ENCODE measurements at regions not wholly inside any gene's neighbourhood (a gene's known extent, or its start where the extent isn't known, plus 50 kb on each side); places are given as distances from the start of the nearest gene placed in this dataset.

DNA sequence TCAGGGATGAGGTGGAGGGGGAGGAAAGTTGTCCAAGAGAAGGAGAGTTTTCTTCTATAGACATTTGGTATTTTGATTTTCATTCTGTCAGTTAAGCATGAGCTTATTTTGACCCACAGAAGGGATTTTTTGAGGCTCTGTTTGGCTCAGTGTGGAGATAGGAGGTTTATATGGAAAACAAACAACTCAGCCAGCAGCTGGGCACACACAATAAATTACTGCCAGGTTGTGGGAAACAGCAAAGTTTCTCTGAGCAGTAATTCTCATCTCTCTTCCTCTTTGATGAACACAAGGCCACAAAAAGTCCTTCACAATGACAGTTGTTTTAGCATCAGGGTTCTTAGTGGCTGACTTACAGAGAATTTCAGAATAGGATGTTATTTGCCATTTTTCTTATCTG lies 486.1 kb downstream of the KDM4C start:
- Histone ChIP-seq H3K36me3 (no peaks in the 10 kb centered on the region), H3K27me3 (no peaks in the 10 kb centered on the region), H3K27ac (no peak overlapping the region), H3K9me3 (no peaks in the 10 kb centered on the region), H3K4me3 (no peak overlapping the region), H3K4me1 (no peaks in the 10 kb centered on the region)
- TF ChIP-seq EP300 (IDR thresholded peaks at IDR 0.05): no peak
- TF ChIP-seq, protein P1, sequence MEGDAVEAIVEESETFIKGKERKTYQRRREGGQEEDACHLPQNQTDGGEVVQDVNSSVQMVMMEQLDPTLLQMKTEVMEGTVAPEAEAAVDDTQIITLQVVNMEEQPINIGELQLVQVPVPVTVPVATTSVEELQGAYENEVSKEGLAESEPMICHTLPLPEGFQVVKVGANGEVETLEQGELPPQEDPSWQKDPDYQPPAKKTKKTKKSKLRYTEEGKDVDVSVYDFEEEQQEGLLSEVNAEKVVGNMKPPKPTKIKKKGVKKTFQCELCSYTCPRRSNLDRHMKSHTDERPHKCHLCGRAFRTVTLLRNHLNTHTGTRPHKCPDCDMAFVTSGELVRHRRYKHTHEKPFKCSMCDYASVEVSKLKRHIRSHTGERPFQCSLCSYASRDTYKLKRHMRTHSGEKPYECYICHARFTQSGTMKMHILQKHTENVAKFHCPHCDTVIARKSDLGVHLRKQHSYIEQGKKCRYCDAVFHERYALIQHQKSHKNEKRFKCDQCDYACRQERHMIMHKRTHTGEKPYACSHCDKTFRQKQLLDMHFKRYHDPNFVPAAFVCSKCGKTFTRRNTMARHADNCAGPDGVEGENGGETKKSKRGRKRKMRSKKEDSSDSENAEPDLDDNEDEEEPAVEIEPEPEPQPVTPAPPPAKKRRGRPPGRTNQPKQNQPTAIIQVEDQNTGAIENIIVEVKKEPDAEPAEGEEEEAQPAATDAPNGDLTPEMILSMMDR (IDR thresholded peaks at IDR 0.05): no peak
- no peak for TF ChIP-seq POLR2A (IDR thresholded peaks at IDR 0.05)
- no peak for TF ChIP-seq POLR2AphosphoS5 (IDR thresholded peaks at IDR 0.05)
- DNase-seq (ENCODE audit: low spot score in 2 of 2): no peak

DNA sequence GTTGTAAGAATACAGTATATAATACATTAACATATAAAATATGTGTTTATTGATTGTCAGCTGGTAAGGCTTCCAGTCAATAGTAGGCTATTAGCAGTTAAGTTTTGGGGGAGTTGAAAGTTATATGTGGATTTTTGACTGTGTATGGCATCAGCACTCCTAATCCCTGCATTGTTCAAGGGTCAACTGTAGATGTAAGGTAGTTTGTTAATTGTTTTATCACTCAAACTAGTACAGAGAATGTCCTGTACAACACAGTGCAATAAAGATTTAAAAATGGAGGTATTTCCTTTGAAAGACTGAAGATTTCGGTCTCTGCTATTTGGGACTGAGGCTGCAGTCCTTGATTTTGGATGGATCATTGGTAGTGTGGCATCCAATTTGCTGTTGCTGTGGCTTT lies 484.4 kb downstream of the KDM4C start:
- H3K4me3 ChIP-seq: no peak overlapping the region
- no peaks in the 10 kb centered on the region for H3K36me3 ChIP-seq
- no peaks in the 10 kb centered on the region for H3K4me1 ChIP-seq
- H3K27ac ChIP-seq: no peak overlapping the region
- DNase-seq (ENCODE audit: low spot score in 2 of 2): no peak
- WGBS: 96% methylated on average over 1 of the region's 1 CpG
- no peaks in the 10 kb centered on the region for H3K27me3 ChIP-seq
- TF ChIP-seq POLR2A (IDR thresholded peaks at IDR 0.05) (no peak), EP300 (IDR thresholded peaks at IDR 0.05) (no peak), POLR2AphosphoS5 (IDR thresholded peaks at IDR 0.05) (no peak)
- TF ChIP-seq, protein P1 (IDR thresholded peaks at IDR 0.05): no peak
- H3K9me3 ChIP-seq: no peaks in the 10 kb centered on the region

DNA sequence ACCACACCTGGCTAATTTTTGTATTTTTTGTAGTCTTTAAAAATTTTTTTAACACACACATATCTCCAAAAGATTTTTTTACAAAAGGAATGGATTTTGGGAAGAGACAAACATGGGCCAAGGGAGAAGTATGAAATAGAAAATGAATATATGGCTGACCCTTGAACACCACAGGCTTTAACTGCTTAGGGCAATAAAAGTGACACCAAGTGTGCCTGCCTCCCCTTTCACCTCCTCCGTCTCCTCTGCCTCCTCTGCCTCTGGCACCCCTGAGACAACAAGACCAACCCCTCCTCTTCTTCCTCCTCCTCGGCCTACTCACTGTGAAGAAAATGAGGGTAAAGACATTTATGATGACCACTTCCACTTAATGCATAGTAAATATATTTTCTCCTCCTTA lies 483.9 kb downstream of the KDM4C start:
- Histone ChIP-seq H3K36me3 (no peaks in the 10 kb centered on the region), H3K4me1 (no peaks in the 10 kb centered on the region), H3K27me3 (no peaks in the 10 kb centered on the region), H3K9me3 (no peaks in the 10 kb centered on the region), H3K27ac (no peak overlapping the region), H3K4me3 (no peak overlapping the region)
- WGBS: 89% methylated on average over 2 of the region's 2 CpGs
- TF ChIP-seq POLR2AphosphoS5 (IDR thresholded peaks at IDR 0.05): no peak
- DNase-seq (ENCODE audit: low spot score in 2 of 2): no peak

DNA sequence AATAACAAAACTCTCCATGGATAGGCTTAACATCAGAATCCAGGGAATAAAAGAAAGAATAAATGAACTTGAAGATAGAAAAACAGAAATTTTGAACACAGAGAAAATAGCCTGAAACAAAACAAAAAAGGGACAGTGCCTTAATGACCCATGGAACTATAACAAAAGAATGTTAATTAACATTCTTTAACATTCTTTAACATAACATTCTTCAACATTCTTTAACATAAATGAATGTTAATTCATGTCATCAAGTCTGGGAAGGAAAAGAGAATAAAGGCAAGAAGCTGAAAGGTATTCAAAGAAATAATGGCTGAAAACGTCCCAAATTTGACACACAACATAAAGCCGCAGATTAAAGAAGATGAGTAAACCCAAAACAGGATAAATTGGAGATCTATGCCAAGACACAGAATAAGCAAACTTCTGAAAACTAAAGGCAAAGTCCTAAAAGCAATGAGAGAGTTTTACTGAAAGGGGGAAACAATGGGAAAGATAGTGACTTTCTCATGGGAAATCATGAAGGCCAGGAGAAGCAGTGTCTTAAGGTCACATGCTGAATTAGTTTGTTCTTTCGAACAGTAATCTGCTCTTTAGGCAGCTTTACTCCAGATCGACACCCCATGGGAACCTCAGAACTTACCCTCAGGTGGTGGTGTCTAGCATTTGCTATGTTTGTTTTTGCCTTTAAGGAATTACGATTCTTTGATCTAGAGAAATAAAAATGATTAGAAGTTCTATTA lies 483.0 kb downstream of the KDM4C start:
- H3K9me3 ChIP-seq: no peaks in the 10 kb centered on the region

DNA sequence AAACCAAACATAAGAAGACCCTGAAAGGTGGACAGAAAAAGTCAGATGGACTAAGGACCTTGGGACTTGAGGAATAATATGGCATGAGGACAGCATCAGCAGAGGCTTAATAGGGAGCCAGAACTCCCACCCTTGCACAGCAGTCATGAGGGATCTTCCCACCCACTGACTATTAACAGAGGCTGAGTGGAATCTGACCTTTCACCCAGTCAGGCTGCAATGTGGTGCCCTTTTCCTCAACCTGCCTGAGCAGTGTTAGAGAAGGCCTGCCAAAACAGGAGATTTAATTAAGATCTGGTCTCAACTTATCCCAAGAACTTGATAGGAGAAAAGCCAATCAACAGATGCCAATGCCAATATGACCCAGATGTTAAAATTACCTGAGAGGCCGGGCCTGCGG lies 481.9 kb downstream of the KDM4C start:
- Histone ChIP-seq H3K4me1 (no peaks in the 10 kb centered on the region), H3K27me3 (no peaks in the 10 kb centered on the region), H3K36me3 (no peaks in the 10 kb centered on the region), H3K27ac (no peak overlapping the region), H3K4me3 (no peak overlapping the region), H3K9me3 (no peaks in the 10 kb centered on the region)
- 70% methylated on average over 2 of the region's 2 CpGs for WGBS
- no peak for DNase-seq (ENCODE audit: low spot score in 2 of 2)
- TF ChIP-seq, protein P1 (IDR thresholded peaks at IDR 0.05): no peak
- TF ChIP-seq POLR2A (IDR thresholded peaks at IDR 0.05): no peak
- no peak for TF ChIP-seq POLR2AphosphoS5 (IDR thresholded peaks at IDR 0.05)
- no peak for TF ChIP-seq EP300 (IDR thresholded peaks at IDR 0.05)

More for the DNA sequence above, 483.0 kb downstream of the KDM4C start:
- Histone ChIP-seq H3K27ac (no peak overlapping the region), H3K4me3 (no peak overlapping the region), H3K36me3 (no peaks in the 10 kb centered on the region), H3K27me3 (no peaks in the 10 kb centered on the region), H3K4me1 (no peaks in the 10 kb centered on the region)
- TF ChIP-seq POLR2AphosphoS5 (IDR thresholded peaks at IDR 0.05) (no peak), POLR2A (IDR thresholded peaks at IDR 0.05) (no peak), EP300 (IDR thresholded peaks at IDR 0.05) (no peak)
- TF ChIP-seq, protein P1 (IDR thresholded peaks at IDR 0.05): no peak
- 64% methylated on average over 5 of the region's 5 CpGs for WGBS
- DNase-seq (ENCODE audit: low spot score in 2 of 2): no peak

DNA sequence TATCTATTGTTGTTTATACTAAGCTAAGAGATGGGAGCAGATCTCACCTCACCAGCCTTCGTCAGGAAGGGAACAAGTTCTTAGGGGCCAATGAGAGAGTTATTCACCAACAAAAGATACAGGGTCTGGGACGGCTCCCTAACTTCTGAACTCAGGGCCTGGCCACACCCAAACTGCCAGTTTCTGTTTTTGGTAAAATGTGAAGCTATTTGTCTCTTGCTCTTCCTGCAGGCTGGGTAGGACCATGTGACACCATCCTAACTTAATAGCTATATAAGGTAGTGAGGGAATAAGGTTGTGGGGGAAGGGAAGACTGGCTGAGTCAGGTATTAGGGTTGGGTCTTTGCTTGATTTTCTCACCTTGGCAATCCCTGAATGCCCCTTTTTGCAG lies 480.5 kb downstream of the KDM4C start:
- no peak for DNase-seq (ENCODE audit: low spot score in 2 of 2)
- no peak overlapping the region for H3K27ac ChIP-seq
- 93% methylated on average over 2 of the region's 2 CpGs for WGBS
- TF ChIP-seq EP300 (IDR thresholded peaks at IDR 0.05) (no peak), POLR2A (IDR thresholded peaks at IDR 0.05) (no peak), POLR2AphosphoS5 (IDR thresholded peaks at IDR 0.05) (no peak)
- TF ChIP-seq, protein P1 (IDR thresholded peaks at IDR 0.05): no peak
- no peaks in the 10 kb centered on the region for H3K4me1 ChIP-seq
- no peak overlapping the region for H3K4me3 ChIP-seq
- no peaks in the 10 kb centered on the region for H3K27me3 ChIP-seq
- H3K36me3 ChIP-seq: no peaks in the 10 kb centered on the region
- no peaks in the 10 kb centered on the region for H3K9me3 ChIP-seq
